Stimulated activated CD4-positive, alpha-beta T cell treated with anti-CD3 and anti-CD28 coated beads, Interleukin-15, amount 100 ng/mL, for 48 hours (primary cell): ENCODE measurements at regions not wholly inside any gene's neighbourhood (a gene's known extent, or its start where the extent isn't known, plus 50 kb on each side); places are given as distances from the start of the nearest gene placed in this dataset.

Experiments used
- DNase-seq, 2 donors: peaks; one replicate each; pipeline ENCODE4 v3.0.0-alpha.2; 2020; ENCODE audit warnings: low read depth in 2 of 2

DNA sequence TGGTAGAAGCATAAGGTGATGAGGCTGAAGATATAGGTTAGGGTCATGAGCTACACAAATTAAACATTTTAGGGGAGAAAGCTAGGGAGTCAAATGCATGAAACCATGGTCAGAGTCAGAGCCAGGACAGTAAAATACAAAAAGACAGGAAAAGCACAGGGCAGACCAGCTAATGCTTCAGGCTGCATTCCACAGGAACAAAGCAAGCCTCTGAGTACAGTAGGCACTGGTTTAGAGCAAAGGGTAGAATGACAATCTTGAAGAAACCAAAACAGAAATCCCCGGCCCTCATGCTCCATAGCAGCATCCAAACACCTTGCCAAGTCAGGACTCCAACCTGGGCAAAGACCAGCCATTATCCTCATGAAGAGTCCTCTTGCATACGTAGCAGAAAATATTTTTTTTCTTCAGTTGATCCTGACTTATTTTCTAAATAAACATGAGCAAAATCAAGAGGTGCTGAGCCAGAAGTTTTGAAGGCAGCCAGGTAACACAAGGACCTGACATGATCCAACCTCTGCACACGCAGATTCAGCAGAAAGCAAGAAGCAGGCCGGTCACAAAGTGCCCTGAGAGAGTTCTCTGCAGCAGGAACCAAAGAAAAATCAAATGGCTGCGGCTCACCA, 273.1 kb downstream of the TTLL7 start:
- no peak for DNase-seq

DNA sequence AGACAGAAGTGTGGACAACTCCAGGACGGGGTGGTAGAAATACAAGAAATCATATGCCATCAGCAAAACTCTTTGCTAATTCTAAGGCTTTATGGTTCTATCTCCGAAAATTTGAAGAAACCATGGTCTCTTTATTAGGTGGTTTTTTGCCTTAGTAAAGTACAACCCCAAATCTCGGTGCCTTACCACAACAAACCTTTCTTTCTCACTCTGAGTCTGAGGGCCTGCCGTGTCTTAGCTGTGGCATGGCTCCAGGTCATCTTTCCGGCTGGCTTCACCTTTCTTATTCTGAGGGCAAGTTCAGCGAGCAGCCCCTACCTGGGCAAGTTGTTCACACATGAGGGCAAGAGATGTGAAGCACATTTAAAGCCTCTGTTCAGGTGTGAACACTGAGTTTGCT, 280.6 kb downstream of the TTLL7 start:
- DNase-seq, result no peak

DNA sequence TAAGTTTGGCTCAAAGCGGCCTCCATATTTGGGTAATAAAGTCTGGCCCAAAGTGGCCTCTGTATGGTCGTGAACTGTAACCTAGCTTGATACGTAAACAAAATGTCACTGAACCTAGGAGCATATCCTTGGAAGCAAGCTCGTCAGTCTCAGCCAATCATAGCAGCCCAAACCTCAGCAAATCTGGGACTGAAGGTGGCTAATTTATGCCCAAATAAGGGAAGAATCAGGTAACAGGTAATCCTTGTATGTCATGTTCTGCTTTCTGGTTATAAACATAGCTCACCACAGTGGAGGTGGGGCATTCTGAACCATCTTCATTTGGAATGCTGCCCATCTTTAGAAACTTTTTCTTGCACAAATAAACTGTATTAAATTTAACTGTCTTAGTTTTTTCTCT, 281.1 kb downstream of the TTLL7 start:
- no peak for DNase-seq

DNA sequence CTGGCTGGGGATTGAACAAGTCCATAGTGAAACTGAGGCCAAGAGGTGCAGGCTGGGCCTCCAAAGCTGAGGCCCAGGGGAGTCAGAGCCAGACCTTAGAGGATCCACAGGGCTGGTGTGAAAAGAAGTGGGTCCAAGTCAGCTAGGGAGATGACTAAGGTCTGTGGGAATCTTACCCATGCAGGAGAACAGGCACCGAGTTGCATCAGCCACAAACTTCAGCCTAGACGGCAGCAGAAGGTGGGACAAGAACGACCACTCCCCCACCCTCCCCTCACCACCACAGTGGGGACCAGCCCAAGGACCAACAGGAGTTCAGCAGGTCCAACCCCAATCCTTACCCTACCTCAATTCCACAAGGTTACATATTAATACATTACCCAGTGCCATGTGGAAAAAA, 282.3 kb downstream of the TTLL7 start:
- DNase-seq, result no peak

DNA sequence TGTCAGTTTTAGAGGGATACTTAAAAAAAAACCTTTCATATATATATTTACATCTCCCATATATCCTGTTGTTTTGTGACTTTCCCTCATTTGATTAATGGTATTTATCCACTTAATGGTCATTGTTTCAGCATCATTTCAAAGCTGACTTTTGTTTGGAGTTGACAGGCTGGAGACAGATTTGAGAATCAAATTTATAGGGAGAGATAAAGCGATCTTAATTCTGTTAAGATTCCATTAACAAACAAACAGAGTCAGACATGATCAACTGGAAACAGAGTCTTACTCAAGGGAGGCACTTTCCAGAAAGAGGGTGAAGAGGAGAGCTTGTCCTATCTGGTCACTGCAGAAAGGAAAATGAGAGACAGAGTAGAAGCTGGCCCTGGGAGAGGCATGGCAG, 283.4 kb downstream of the TTLL7 start:
- no peak for DNase-seq

DNA sequence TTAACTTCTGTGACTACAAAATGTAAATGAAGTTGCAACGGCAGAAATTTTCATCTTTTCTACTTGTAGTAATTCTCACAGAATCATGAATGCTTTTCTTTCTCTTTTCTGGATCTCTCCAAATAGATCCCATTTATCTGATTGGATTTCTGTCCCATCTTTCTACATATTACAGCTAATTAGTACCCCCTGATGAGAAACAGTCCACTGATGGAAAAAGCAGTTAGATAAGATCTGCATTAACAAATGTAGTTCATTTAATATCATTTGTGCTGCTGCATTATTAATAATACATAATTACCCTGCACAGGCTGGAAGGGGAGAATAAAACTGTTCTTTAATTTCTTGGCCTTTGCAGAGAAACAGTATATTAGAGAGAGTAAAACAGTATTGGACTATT, 289.3 kb downstream of the TTLL7 start:
- DNase-seq, result no peak

DNA sequence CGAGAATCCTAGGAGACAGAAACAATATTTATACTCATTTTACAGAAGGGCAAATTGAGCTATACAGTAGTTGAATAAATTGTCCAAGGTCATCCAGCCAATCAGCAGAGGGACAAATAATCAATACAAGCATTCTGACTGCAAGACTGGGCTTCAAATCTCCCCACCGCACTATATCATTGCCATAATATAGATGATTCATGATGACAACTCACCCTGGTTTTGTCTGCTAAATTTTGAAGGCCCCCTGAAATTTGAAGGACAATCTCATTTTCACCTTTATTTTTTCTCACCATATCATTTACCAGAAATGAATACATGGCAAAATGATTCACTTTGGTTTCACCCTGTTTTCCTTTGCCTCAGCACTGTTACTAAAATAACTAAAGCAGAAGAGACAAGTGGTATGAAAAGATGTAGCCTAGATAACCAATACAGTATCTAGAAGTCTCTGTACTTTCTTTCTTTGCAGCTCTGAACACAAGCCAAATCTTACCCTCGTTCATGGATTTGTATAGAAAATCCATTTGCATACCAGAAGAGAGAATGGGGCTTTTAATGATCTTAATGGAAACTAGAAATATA, 292.5 kb downstream of the TTLL7 start:
- no peak for DNase-seq

DNA sequence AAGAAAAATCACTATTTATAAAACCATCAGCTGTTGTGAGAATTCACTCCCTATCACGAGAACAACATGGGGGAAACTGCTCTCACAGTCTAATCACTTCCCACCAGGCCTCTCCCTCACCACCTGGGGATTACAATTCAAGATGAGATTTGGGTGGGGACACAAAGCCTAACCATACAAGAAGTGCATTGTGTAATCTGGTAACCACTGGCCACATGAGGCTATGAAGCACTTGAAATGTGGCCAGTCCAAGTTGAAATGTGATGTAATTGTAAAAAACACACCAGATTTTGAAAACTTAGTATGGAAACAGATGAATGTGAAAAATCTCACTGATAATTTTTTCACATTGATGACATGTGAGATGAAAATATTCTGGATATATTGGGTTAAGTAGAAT, 293.8 kb downstream of the TTLL7 start:
- DNase-seq, result no peak

DNA sequence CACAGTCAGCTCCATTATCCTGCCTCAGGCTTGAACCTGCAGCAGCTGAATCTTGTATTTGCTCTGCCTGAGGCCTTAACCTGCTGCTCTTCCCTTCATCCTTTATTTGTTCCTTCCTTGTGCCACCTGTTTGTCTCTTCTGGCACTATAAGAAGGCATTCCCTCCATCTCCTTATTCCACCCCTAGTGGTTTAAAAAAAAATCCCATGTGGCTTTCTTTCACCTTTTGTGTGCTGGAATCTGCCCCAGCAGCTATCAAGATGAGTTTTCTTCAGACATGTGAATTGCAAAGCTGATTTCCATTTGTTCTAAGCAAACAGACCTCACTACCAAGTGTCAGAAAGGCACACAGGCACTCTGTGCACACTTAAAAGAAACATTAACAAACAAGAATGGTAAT, 294.6 kb downstream of the TTLL7 start:
- no peak for DNase-seq

DNA sequence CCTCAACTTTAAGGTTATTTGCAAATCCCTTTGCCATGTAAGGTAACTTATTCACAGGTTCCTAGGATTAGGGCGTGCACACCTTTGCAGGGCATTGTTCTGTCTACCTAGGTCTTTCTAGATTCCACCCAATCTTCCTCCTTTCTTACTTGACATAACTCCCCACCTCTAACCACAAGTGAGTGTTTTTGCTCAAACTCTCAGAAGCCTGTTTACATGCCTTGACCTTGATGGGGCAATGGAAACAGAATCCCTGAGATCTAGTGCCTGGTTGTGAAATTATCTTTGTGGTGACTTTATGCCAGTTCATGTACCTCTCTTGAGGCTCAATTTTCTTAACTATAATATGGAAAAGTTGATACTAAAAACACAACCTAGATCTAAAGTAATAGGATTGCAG, 296.6 kb downstream of the TTLL7 start:
- DNase-seq, result no peak

DNA sequence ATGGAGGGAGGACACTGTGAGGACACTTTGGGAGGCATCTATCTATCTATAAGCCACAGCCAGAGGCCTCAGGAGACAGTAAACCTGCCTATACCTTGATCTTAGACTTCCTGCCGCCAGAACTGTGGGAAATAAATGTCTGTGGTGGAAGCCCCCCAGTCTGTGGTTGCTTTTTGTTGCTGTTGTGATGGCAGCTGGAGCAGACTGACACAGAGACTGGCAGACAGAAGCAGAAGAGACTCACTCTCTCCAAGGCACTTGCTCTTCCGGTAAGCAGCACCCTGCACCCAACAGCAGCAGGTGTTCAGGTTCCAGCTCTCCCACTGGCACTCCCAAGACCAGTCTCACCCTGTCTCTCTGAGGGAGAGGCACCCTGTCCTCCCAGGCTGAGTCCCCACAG, 297.6 kb downstream of the TTLL7 start:
- DNase-seq, result no peak

DNA sequence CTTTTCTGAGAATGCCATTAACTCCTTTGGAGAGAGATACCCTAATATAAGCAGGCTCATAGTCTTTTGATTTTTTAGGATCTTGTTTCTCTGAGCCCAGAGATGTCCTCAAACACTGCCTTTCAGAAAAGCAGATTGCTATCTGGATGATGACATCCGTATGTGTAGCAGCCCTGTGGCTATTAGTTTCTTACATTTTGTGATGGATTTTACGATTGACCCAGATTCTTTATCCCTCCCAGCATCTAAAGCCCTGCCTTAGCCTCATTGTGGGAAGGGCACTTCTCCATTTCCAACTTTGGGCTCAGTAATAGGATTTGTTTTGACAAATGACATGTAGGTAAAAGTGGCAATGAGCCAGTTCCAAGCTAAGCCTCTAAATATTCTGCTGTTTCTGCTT, 300.3 kb downstream of the TTLL7 start:
- no peak for DNase-seq

DNA sequence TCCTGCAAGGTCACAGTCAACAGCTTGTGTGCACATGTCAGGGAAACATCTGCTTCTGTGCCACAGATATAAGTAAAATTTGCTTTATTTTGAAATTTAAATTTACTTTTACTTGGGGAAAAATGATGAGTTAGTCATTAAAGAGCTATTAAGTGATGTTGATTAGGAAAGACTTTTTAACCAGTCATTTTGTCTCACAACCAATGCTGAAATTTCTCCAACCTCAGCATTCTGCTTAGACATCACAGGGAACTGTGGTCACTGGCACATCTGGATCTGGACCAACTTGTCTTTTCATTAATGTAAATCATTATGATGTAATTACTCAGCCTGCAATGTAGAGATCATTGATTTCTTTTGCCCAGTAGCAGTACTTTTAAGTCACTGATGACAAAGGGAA, 301.0 kb downstream of the TTLL7 start:
- DNase-seq, result no peak

DNA sequence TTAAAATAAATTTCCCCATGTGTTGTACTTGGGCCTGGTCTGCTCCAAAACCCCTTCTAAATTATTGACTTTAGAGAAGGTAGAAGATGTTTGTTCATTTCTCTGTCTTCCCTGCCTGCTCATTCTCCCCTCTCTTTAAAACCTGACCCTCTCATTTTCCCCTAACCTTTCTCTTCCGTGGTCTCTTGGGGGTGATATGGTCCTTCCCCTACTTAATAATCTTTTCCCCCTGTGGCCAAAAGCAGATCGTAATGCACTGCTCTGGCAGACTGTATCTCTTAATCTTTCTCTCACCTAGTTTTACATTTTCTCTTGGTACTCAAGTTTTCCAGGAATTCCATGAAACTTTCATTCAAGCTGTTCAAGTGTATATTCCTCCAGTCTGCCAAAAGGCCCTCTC, 301.7 kb downstream of the TTLL7 start:
- DNase-seq, result no peak

DNA sequence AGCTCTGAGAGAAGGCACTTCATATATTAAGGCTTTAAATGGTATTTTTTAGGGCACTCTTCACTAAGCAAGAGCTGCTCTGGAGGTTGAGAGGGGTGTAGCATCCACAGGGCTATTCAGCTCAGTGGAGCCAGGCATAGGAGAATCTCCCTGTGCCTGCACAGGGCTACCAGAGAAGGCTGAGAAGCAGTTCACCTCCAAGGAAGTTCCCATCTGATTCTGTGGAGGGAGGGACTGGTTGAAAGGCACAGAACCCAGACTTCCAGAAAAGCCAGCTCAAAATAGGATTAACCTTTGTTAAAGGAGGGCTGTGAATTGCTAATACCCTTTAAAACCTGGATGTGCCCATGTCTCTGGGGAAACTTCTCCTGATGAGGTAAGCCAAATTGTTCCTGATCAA, 304.5 kb downstream of the TTLL7 start:
- DNase-seq, result no peak

DNA sequence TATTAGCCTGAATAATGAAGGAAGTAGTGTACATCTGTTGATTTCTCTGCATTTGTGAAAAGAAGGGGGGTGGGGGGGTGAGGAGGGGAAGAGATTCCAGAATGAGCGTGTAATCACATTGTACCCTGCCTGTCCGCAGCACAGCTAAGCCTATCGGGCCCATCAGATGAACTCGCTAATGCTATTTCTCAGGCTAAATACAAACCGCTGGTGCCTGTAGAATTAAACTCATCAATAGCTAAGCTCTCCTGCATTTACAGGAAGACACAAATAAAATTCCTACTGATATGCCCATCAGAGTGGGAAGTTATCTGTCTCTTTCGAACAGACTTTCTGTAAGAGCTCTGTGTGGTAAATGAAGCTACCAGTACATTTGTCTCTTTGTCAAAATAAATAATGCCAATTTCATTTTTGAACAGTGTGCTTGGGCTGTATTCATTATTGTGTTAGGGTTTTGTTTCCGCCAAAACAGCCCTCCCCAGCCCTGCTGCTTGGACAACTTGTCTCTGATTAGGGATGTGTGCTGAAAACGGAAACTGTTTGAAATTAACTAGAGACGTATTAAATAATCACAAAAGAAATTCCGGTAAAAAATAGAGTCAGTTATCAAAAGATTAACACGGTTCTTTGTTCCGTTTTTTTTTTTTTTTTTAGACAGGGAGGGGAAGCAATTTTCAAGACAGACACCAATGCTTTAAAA, 305.4 kb downstream of the TTLL7 start:
- DNase-seq, result no peak

DNA sequence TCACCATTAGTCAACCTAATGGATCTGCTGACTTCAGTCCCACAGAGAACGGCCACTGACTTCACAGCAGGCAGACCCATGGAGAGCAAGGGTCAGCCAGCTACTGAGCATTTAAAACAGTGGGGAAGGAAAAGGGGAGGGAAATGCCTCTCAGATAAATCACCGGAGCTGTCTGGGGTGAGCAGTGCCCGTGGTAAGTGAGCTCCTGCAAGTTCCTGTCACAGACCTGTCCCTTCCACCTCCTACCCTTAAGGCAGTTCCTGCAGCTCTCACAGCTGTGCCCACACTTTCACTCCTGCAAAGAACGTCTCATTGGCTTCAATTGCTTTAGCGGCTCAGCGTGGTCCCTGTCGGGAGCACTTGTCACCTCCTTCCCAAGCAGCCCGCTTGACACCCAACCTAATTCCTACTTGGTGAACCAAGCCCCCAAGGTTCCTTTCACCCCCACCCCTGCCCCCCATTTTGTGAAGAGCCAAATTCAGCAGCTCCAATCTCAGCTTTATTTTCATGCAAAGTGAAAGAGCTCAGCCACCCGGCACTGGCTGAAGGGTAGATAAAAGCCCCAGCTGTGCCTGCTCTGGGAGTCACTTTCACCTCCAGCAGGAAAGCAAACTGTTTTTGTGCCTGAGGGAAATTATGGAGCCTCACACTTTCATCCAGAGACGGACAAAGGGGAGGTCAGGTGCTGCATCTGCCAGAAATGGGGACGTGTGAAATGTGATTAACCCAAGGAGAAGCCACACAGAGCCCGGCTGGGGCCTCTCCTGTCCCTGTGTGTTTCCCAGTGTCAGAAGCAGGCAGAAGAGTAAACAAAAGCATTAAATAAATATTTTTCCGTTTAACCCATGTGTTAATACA, 306.2 kb downstream of the TTLL7 start:
- DNase-seq, result no peak

DNA sequence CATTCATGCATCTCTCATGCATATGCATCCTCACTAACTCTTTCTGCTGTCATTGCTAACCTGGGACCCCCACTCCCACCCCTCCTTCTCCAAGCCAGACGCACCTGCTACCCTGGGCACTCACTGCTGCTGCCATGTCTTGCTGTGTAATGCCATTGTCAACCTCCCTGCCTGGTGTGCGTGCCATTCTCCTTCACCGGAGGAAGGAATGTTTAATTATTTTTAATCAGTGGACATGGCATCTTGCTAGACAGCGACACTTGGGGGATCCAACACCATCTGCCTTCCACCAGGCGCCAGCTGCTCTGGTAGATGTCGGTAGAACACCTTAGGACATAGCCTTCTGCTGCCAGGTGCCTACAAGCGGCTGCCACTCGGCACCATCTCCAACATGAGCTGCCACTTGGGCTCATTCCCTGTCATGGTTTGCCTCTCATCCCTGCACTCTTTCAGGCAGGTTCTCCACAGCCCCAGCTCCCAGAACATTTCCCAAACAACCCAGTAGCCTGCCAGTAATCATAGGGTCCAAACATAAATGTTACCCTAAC, 306.9 kb downstream of the TTLL7 start:
- DNase-seq, result no peak

DNA sequence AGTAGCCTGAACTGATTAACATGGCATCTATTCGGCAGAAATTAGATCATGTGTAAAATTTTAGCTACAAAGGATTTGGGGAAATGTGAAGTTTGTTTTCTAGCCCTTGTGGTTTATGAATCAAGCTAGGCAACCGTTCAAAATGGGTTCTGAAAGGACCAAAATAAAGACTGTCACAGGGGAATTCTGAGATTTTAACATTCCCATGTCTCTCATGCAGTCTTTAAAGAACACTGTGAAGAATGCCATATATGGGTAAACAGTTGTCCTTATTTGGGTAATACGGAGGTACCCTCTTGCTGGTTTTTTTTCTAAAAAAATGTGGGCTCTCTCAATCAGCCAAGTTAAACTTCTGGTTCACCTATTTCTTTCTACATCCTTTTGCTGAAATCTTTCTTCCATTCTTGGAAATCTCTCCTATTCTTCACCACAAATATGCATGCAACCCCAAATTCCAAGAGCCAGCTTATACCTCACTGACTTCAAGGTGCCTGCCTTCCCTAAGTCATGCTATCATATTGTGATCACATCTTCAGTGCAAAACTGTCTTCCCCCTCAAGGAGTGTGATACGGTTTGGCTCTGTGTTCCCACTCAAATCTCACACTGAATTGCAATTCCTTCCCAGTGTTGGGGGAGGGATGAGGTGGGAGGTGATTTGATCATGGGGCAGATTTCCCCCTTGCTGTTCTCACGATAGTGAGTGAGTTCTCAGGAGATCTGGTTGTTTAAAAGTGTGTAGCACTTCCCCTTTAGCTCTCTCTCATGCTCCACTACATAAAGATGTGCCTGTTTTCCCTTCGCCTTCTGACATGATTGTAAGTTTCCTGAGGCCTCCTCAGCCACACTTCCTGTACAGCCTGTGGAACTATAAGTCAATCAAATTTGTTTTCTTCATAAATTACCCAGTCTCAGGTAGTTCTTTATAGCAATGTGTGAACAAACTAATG, 308.7 kb downstream of the TTLL7 start:
- no peak for DNase-seq

DNA sequence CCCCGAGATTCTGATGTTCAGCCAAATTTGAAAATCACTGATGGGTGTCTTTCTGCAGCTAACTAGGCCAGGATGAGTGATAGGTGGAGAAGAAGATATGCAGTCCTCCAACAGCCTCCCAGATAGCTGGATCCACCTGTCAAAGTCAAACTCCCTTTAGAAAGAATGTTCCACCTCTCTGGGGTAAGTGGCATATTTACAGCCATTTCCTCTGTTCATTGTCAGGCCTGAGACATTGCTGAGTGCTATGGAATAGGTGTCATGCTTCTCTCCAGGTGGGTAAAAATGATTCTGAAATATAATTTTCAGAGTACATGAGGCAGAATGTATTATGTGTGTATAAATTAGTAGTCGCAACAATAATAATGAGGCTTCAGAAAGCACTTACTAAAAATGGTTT, 316.8 kb downstream of the TTLL7 start:
- no peak for DNase-seq

DNA sequence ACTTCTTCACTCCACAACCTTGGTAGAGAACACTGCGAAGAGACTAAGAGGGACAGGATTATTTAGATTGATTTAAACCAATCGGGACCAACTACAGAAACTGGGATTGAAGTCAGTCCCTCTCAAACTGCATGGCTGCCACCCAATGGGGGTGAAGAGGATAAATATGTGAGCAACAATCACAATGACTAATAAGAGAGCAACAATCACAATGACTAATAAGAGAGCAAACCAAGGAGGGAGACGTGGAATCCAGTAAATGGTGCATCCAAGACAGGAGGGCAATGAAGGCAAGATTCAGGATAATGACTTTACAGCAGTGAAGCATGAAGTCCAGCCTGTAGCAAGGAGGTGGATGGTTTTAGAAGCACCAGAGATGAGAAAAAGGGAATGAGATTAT, 322.8 kb downstream of the TTLL7 start:
- DNase-seq, result no peak
